ENCODE measurements at regions not wholly inside any gene's neighbourhood (a gene's known extent, or its start where the extent isn't known, plus 50 kb on each side); places are given as distances from the start of the nearest gene placed in this dataset.

- Histone ChIP-seq H3K27me3 (ENCODE audit: control insufficient read depth, insufficient read depth, low read length) (no peaks in the 10 kb centered on the region), H3K4me1 (ENCODE audit: control insufficient read depth in 2 of 3, insufficient read depth in 2 of 3, low read depth in 1 of 3, low read length in 3 of 3) (no peaks in the 10 kb centered on the region), H3K36me3 (ENCODE audit: control insufficient read depth in 2 of 3, insufficient read depth in 3 of 3, low read length in 3 of 3) (no peaks in the 10 kb centered on the region), H3K4me3 (ENCODE audit: low read length in 3 of 3) (no peak overlapping the region), H3K27ac (ENCODE audit: low read depth in 2 of 2, low read length in 2 of 2) (no peak overlapping the region), H3K9me3 (ENCODE audit: control insufficient read depth in 2 of 3, insufficient read depth in 1 of 3, low read length in 3 of 3) (no peaks in the 10 kb centered on the region), H3K9ac (ENCODE audit: low read length in 3 of 3) (no peak overlapping the region)
- no peak for FAIRE-seq
- DNase-seq = no peak
- TF ChIP-seq, protein P1, sequence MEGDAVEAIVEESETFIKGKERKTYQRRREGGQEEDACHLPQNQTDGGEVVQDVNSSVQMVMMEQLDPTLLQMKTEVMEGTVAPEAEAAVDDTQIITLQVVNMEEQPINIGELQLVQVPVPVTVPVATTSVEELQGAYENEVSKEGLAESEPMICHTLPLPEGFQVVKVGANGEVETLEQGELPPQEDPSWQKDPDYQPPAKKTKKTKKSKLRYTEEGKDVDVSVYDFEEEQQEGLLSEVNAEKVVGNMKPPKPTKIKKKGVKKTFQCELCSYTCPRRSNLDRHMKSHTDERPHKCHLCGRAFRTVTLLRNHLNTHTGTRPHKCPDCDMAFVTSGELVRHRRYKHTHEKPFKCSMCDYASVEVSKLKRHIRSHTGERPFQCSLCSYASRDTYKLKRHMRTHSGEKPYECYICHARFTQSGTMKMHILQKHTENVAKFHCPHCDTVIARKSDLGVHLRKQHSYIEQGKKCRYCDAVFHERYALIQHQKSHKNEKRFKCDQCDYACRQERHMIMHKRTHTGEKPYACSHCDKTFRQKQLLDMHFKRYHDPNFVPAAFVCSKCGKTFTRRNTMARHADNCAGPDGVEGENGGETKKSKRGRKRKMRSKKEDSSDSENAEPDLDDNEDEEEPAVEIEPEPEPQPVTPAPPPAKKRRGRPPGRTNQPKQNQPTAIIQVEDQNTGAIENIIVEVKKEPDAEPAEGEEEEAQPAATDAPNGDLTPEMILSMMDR (IDR thresholded peaks at IDR 0.05; ENCODE audit: borderline replicate concordance, extremely low read depth, insufficient read depth) = no peak
- intact Hi-C loops (cut with DNase I) = no loop called here
These were observed 1606.4 kb upstream of the ACVR2A start for GRCh38 chr2:146238254-146238966.

- H3K36me3 ChIP-seq (ENCODE audit: control insufficient read depth in 2 of 3, insufficient read depth in 3 of 3, low read length in 3 of 3) = no peaks in the 10 kb centered on the region
- DNase-seq = no peak
- no peak overlapping the region for H3K9ac ChIP-seq (ENCODE audit: low read length in 3 of 3)
- intact Hi-C loops (cut with DNase I) = no loop called here
- H3K4me1 ChIP-seq (ENCODE audit: control insufficient read depth in 2 of 3, insufficient read depth in 2 of 3, low read depth in 1 of 3, low read length in 3 of 3) = no peaks in the 10 kb centered on the region
- H3K4me3 ChIP-seq (ENCODE audit: low read length in 3 of 3) = no peak overlapping the region
- no peaks in the 10 kb centered on the region for H3K9me3 ChIP-seq (ENCODE audit: control insufficient read depth in 2 of 3, insufficient read depth in 1 of 3, low read length in 3 of 3)
- H3K27ac ChIP-seq (ENCODE audit: low read depth in 2 of 2, low read length in 2 of 2) = no peak overlapping the region
- no peak for FAIRE-seq
- no peaks in the 10 kb centered on the region for H3K27me3 ChIP-seq (ENCODE audit: control insufficient read depth, insufficient read depth, low read length)
- TF ChIP-seq, protein P1 (IDR thresholded peaks at IDR 0.05; ENCODE audit: borderline replicate concordance, extremely low read depth, insufficient read depth) = no peak
These were observed 1609.7 kb upstream of the ACVR2A start for GRCh38 chr2:146235158-146235557.

GRCh38 chr2:146229508-146230155, 1615.2 kb upstream of the ACVR2A start:
- H3K4me1 ChIP-seq (ENCODE audit: control insufficient read depth in 2 of 3, insufficient read depth in 2 of 3, low read depth in 1 of 3, low read length in 3 of 3) = no peaks in the 10 kb centered on the region
- no peak overlapping the region for H3K9ac ChIP-seq (ENCODE audit: low read length in 3 of 3)

More at GRCh38 chr2:146229508-146230155, 1615.2 kb upstream of the ACVR2A start:
- H3K27ac ChIP-seq (ENCODE audit: low read depth in 2 of 2, low read length in 2 of 2) = no peak overlapping the region
- TF ChIP-seq, protein P1 (IDR thresholded peaks at IDR 0.05; ENCODE audit: borderline replicate concordance, extremely low read depth, insufficient read depth) = no peak
- no peaks in the 10 kb centered on the region for H3K27me3 ChIP-seq (ENCODE audit: control insufficient read depth, insufficient read depth, low read length)
- FAIRE-seq = no peak
- no peaks in the 10 kb centered on the region for H3K9me3 ChIP-seq (ENCODE audit: control insufficient read depth in 2 of 3, insufficient read depth in 1 of 3, low read length in 3 of 3)
- DNase-seq = no peak
- no peak overlapping the region for H3K4me3 ChIP-seq (ENCODE audit: low read length in 3 of 3)
- H3K36me3 ChIP-seq (ENCODE audit: control insufficient read depth in 2 of 3, insufficient read depth in 3 of 3, low read length in 3 of 3) = no peaks in the 10 kb centered on the region
- intact Hi-C loops (cut with DNase I) = no loop called here

Data from kidney (tissue), 13 donors.